ENCODE measurements at regions not wholly inside any gene's neighbourhood (a gene's known extent, or its start where the extent isn't known, plus 50 kb on each side); places are given as distances from the start of the nearest gene placed in this dataset.

DNA sequence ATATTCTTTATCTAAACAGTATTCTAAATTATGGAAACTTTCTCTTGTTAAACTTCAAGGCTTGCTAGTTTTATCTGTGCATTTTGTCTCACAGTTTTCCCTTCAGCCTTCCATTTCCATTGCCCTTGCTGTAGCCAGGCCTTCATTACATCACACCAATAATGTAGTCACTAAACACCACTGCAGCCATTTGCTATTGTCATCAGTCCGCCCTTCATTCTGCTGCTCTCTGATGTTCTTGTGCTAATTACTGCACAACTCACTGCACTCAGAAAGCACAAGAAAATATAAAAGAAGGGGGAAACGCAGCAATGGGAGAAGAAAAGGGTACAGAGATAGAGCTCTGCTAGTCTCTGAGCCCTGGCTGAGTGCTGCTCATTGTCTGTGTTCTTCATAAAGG is 239.6 kb upstream of the FSTL5 start:
- H3K27ac Mint-ChIP-seq: no peak overlapping the region
- no peak overlapping the region for H3K4me3 Mint-ChIP-seq
- H3K36me3 Mint-ChIP-seq (ENCODE audit: low read depth): no peaks in the 10 kb centered on the region
- no peaks in the 10 kb centered on the region for H3K27me3 Mint-ChIP-seq
- POLR2A ChIA-PET: no interaction called here
- no peaks in the 10 kb centered on the region for H3K9me3 Mint-ChIP-seq
- DNase-seq (no peak), ATAC-seq (no peak)
- TF ChIP-seq, protein P1, sequence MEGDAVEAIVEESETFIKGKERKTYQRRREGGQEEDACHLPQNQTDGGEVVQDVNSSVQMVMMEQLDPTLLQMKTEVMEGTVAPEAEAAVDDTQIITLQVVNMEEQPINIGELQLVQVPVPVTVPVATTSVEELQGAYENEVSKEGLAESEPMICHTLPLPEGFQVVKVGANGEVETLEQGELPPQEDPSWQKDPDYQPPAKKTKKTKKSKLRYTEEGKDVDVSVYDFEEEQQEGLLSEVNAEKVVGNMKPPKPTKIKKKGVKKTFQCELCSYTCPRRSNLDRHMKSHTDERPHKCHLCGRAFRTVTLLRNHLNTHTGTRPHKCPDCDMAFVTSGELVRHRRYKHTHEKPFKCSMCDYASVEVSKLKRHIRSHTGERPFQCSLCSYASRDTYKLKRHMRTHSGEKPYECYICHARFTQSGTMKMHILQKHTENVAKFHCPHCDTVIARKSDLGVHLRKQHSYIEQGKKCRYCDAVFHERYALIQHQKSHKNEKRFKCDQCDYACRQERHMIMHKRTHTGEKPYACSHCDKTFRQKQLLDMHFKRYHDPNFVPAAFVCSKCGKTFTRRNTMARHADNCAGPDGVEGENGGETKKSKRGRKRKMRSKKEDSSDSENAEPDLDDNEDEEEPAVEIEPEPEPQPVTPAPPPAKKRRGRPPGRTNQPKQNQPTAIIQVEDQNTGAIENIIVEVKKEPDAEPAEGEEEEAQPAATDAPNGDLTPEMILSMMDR (IDR thresholded peaks at IDR 0.05): no peak
- intact Hi-C loops (cut with micrococcal nuclease): no loop called here
- H3K4me1 Mint-ChIP-seq (ENCODE audit: low read depth): no peaks in the 10 kb centered on the region
- CTCF ChIA-PET: no interaction called here

DNA sequence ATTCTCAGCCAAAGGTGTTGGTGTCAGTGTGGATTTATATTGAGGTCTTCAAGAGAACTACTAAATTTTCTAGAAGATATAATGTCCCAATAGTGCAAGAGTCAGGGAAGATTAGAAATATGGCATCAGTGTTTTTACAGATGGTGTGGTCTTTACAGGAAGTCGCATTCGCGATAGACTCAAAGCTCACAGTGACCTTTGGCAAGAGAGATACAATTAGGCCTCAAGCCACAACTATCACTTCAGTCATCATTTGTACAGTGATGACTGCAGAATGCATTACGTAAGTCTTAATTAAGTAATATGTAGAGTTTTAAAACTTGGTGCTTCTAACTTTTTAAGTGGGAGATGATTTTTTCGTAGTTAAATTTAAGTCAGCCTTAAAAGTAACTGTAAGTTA is 237.2 kb upstream of the FSTL5 start:
- Mint-ChIP-seq H3K4me3 (no peak overlapping the region), H3K36me3 (ENCODE audit: low read depth) (no peaks in the 10 kb centered on the region), H3K4me1 (ENCODE audit: low read depth) (no peaks in the 10 kb centered on the region), H3K9me3 (peaks cover 7% of the 10 kb centered on the region), H3K27ac (no peak overlapping the region), H3K27me3 (no peaks in the 10 kb centered on the region)
- intact Hi-C loops (cut with micrococcal nuclease): no loop called here
- TF ChIP-seq, protein P1 (IDR thresholded peaks at IDR 0.05): no peak
- CTCF ChIA-PET: no interaction called here
- DNase-seq (no peak), ATAC-seq (no peak)
- POLR2A ChIA-PET: no interaction called here

DNA sequence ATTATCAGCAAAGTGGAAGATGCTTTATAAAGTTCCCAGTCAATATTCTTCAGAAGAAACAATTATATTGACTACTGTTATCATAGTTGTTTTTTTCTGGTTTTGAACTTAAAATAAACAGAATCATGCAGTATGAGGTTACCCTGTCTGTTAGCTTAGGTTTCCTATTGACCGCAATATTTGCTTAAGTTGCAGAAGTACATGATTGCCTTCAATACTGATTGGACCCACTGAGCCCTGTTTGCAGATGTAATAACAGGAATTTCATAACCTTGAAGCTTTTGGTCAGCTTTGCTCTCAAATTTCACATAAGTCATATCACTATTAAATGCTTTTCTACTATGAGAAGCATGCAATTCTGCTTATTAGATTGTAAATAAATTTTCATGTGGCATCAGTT is 229.1 kb upstream of the FSTL5 start:
- Mint-ChIP-seq H3K27ac (no peak overlapping the region), H3K4me1 (ENCODE audit: low read depth) (no peaks in the 10 kb centered on the region), H3K9me3 (peaks cover 7% of the 10 kb centered on the region), H3K36me3 (ENCODE audit: low read depth) (no peaks in the 10 kb centered on the region), H3K27me3 (no peaks in the 10 kb centered on the region), H3K4me3 (no peak overlapping the region)
- no peak for DNase-seq
- ChIA-PET CTCF (no interaction called here), POLR2A (no interaction called here)
- TF ChIP-seq, protein P1 (IDR thresholded peaks at IDR 0.05): no peak
- no peak for ATAC-seq
- intact Hi-C loops (cut with micrococcal nuclease): no loop called here

DNA sequence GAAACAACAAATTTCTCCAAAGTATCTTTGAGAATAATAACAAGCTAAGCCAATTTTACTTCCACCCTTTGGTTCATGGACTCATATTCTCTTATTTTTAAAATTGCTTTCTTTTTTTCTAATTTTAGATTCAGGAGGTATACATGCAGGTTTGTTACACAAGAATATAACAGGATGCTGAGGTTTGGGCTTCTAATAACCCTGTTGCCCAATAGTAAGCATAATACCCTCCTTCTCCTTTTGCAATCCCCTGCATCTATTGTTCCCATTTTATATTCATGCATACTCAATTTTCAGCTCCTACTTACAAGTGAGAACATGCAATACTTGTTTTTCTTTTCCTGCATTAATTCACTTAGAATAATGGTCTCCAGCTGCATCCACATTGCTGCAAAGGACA is 202.3 kb upstream of the FSTL5 start:
- Mint-ChIP-seq H3K27ac (no peak overlapping the region), H3K27me3 (no peaks in the 10 kb centered on the region), H3K9me3 (no peaks in the 10 kb centered on the region), H3K4me3 (no peak overlapping the region), H3K4me1 (ENCODE audit: low read depth) (no peaks in the 10 kb centered on the region), H3K36me3 (ENCODE audit: low read depth) (no peaks in the 10 kb centered on the region)
- TF ChIP-seq, protein P1 (IDR thresholded peaks at IDR 0.05): no peak
- POLR2A ChIA-PET: no interaction called here
- DNase-seq (no peak), ATAC-seq (no peak)
- intact Hi-C loops (cut with micrococcal nuclease): no loop called here
- CTCF ChIA-PET: no interaction called here

DNA sequence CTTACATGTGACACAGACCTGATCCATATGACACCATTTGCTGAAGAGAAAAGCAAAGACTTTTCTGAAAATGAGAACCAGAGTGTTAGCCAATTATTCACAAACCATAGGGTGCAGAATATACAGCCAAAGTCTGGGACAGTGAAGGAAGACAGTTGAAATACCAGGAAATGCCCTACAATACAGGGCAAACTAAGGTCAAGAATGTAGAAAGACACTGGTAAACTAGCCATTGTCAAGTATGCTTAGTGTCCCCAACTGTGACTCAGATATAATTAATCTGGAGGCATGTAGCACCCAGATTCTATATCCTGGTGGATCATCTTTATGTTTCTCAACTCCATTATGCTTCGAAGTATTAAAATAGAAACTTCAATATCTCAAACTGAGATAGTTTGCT is 200.9 kb upstream of the FSTL5 start:
- intact Hi-C loops (cut with micrococcal nuclease): no loop called here
- H3K9me3 Mint-ChIP-seq: no peaks in the 10 kb centered on the region

More for the DNA sequence above, 200.9 kb upstream of the FSTL5 start:
- CTCF ChIA-PET: no interaction called here
- H3K4me1 Mint-ChIP-seq (ENCODE audit: low read depth): no peaks in the 10 kb centered on the region
- H3K27ac Mint-ChIP-seq: no peak overlapping the region
- H3K36me3 Mint-ChIP-seq (ENCODE audit: low read depth): no peaks in the 10 kb centered on the region
- no peak overlapping the region for H3K4me3 Mint-ChIP-seq
- POLR2A ChIA-PET: no interaction called here
- DNase-seq (no peak), ATAC-seq (no peak)
- H3K27me3 Mint-ChIP-seq: no peaks in the 10 kb centered on the region
- TF ChIP-seq, protein P1 (IDR thresholded peaks at IDR 0.05): no peak

Data from activated CD8-positive, alpha-beta T cell treated with anti-CD3 and anti-CD28 coated beads for 36 hours (primary cell).